ENCODE measurements at regions not wholly inside any gene's neighbourhood (a gene's known extent, or its start where the extent isn't known, plus 50 kb on each side); places are given as distances from the start of the nearest gene placed in this dataset.
"Not testable (repeated sequence)": the region's sequence is repeated elsewhere in the genome, so short reads cannot be mapped to it uniquely, and the experiment has no call there.

- FAIRE-seq: no peak
- TF ChIP-seq CTCF (IDR thresholded peaks at IDR 0.05; ENCODE audit: insufficient read depth, missing control alignments): no peak
- no peak for DNase-seq (ENCODE audit: insufficient read length, low spot score)
Measured at GRCh38 chr12:67716817-67717216, 68.3 kb downstream of the DYRK2 start.

GRCh38 chr12:67719303-67719702, 70.8 kb downstream of the DYRK2 start:
- DNase-seq (ENCODE audit: insufficient read length, low spot score); FAIRE-seq: not testable (repeated sequence)

GRCh38 chr12:67720351-67720856, 71.9 kb downstream of the DYRK2 start:
- DNase-seq (ENCODE audit: insufficient read length, low spot score) (no peak), FAIRE-seq (no peak)
- TF ChIP-seq CTCF (IDR thresholded peaks at IDR 0.05; ENCODE audit: insufficient read depth, missing control alignments): no peak

DNA sequence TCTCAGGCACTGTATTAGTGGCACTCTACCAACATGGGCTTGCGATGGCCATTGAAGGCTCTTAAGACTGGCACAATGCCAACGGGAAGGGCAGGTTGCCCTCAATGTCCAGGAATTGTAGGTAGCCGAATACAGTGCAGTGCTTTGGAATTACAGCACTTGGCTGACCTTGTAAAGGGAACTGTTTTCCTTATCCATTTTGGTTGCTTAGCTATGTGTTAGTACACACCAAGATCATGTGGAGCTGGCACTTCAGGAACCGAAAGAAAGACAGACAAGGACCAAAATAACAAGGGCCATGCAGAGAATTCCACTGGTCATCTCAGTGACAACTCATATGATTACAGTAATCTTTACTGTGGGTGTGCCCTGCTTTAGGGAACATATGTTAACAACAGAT, 72.7 kb downstream of the DYRK2 start:
- DNase-seq (ENCODE audit: insufficient read length, low spot score) (no peak), FAIRE-seq (no peak)
- no peak for TF ChIP-seq CTCF (IDR thresholded peaks at IDR 0.05; ENCODE audit: insufficient read depth, missing control alignments)

DNA sequence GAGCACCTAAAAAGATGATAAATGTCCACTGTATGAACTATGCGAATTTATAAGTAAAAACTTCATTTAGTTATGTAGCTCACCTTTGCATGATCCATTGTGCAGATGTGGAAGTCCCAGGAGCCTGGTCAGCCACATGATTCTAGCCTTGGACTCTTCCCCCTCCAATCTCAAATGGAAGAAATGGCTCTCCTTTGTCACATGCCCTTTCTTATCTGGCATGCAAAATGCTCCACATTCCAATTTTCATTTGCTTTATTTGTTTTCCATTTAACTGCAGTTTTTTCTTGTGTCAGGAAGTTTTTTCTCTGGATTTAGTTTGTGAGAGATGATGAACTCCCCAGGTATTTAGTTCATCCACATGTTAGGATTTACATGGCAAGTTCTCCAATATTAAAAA, 73.8 kb downstream of the DYRK2 start:
- DNase-seq (ENCODE audit: insufficient read length, low spot score) (no peak), FAIRE-seq (no peak)
- no peak for TF ChIP-seq CTCF (IDR thresholded peaks at IDR 0.05; ENCODE audit: insufficient read depth, missing control alignments)

- TF ChIP-seq CTCF (IDR thresholded peaks at IDR 0.05; ENCODE audit: insufficient read depth, missing control alignments): no peak
- DNase-seq (ENCODE audit: insufficient read length, low spot score) (no peak), FAIRE-seq (no peak)
Measured at GRCh38 chr12:67726868-67727267, 78.3 kb downstream of the DYRK2 start.

DNA sequence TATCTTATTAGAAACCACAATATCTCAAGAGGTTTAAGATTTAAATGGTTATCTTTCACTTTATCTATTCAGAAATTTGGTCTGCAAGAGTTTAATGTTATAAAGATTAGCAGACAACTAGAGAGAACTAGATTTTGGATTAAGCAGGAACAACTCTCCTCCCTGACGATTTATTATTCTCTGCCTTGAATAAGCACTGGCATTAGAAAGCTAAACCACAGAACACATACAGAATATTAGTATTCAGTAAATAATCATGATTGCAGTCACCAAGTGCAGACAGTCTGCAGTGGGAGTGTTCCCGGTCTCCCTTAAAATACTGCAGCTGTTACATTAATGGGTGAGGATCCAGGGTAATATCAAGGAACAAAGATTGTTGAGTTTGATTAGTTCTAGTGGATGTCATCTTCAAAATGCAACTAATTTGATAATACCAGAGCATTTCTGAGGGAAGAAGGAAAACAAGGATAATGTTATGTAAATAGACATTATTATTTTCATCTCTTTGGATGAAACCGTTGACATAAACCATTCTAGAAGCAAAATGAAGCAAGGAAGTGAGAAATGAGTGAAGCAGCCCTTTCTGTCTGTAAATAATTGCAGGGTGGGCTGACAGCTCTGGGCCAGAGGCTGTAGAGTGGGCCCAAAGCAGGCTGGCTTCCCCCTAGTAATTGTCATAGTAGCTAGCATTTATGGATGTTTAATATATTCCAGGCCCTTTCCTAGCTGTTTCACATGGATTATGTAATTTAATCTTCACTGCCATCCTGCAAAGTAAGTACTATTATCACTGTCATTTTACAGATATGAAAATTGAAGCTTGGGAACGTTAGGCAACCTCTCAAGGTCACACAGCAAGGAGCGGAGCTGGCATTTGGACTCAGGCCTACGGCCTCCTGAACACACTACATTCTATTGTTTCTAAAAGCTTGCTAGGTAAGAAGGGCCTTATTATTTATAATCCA, 79.4 kb downstream of the DYRK2 start:
- FAIRE-seq (no peak), DNase-seq (ENCODE audit: insufficient read length, low spot score) (no peak)
- no peak for TF ChIP-seq CTCF (IDR thresholded peaks at IDR 0.05; ENCODE audit: insufficient read depth, missing control alignments)

Measured in D721Med (cell line).